ENCODE measurements at regions not wholly inside any gene's neighbourhood (a gene's known extent, or its start where the extent isn't known, plus 50 kb on each side); places are given as distances from the start of the nearest gene placed in this dataset.

- Histone ChIP-seq H3K36me3 (no peaks in the 10 kb centered on the region), H3K27ac (no peak overlapping the region), H3K4me1 (ENCODE audit: insufficient read depth) (no peaks in the 10 kb centered on the region), H3K27me3 (no peaks in the 10 kb centered on the region), H3K4me3 (no peak overlapping the region), H3K9me3 (no peaks in the 10 kb centered on the region)
- intact Hi-C loops (cut with DNase I), result no loop called here
- TF ChIP-seq EP300 (IDR thresholded peaks at IDR 0.05), result no peak
- DNase-seq, result no peak
- WGBS, 3 donors, result 78 to 83% (median 78%) methylated on average over 5 of the region's 5 CpGs
Observed at GRCh38 chr3:187947927-187948682, 202.8 kb upstream of the BCL6 start.

GRCh38 chr3:187949093-187949820 lies 204.0 kb upstream of the BCL6 start:
- H3K27me3 ChIP-seq, result no peaks in the 10 kb centered on the region
- DNase-seq, result no peak
- no peaks in the 10 kb centered on the region for H3K36me3 ChIP-seq
- no peak overlapping the region for H3K4me3 ChIP-seq
- no peaks in the 10 kb centered on the region for H3K4me1 ChIP-seq (ENCODE audit: insufficient read depth)
- TF ChIP-seq CTCF (IDR thresholded peaks at IDR 0.05) (no peak), POLR2A (IDR thresholded peaks at IDR 0.05) (no peak), EP300 (IDR thresholded peaks at IDR 0.05) (no peak)
- H3K9me3 ChIP-seq, result no peaks in the 10 kb centered on the region
- H3K27ac ChIP-seq, result no peak overlapping the region
- WGBS, 3 donors, result 90 to 95% (median 92%) methylated on average over 4 of the region's 4 CpGs
- intact Hi-C loops (cut with DNase I), result no loop called here

GRCh38 chr3:187950671-187951070 lies 203.3 kb upstream of the LPP start:
- Histone ChIP-seq H3K27ac (no peak overlapping the region), H3K4me1 (ENCODE audit: insufficient read depth) (no peaks in the 10 kb centered on the region), H3K4me3 (no peak overlapping the region), H3K9me3 (no peaks in the 10 kb centered on the region), H3K36me3 (no peaks in the 10 kb centered on the region), H3K27me3 (no peaks in the 10 kb centered on the region)
- intact Hi-C loops (cut with DNase I), result loop anchor here in 1 of 4 donors (10.0 kb wide), 1 partner anchor 156 kb away; no protein-coding TSS in a partner anchor
- WGBS, 3 donors, result 95 to 97% (median 97%) methylated on average over 4 of the region's 4 CpGs
- TF ChIP-seq CTCF (IDR thresholded peaks at IDR 0.05), result no peak
- no peak for TF ChIP-seq EP300 (IDR thresholded peaks at IDR 0.05)
- no peak for TF ChIP-seq POLR2A (IDR thresholded peaks at IDR 0.05)
- DNase-seq, result no peak

- no peaks in the 10 kb centered on the region for H3K9me3 ChIP-seq
- no peak overlapping the region for H3K4me3 ChIP-seq
- no peak for TF ChIP-seq EP300 (IDR thresholded peaks at IDR 0.05)
- no peak for TF ChIP-seq POLR2A (IDR thresholded peaks at IDR 0.05)
- TF ChIP-seq CTCF (IDR thresholded peaks at IDR 0.05), result no peak
- intact Hi-C loops (cut with DNase I), result loop anchor here in 1 of 4 donors (10.0 kb wide), 1 partner anchor 157 kb away; no protein-coding TSS in a partner anchor
- no peaks in the 10 kb centered on the region for H3K36me3 ChIP-seq
- H3K4me1 ChIP-seq (ENCODE audit: insufficient read depth), result no peaks in the 10 kb centered on the region
- DNase-seq, result no peak
- H3K27ac ChIP-seq, result no peak overlapping the region
- H3K27me3 ChIP-seq, result no peaks in the 10 kb centered on the region
- 31 to 45% (median 33%) methylated on average over 1 of the region's 1 CpG for WGBS, 3 donors
Observed at GRCh38 chr3:187951452-187952190, 202.3 kb upstream of the LPP start.
